B cell (primary cell): ENCODE measurements at regions not wholly inside any gene's neighbourhood (a gene's known extent, or its start where the extent isn't known, plus 50 kb on each side); places are given as distances from the start of the nearest gene placed in this dataset.

Experiments used
- ATAC-seq: fragments of 200-7000 bp; cut with Tn5 transposase; one replicate; pipeline ENCODE4 v1.10.0; 2021; ENCODE audit warnings: low read depth, mild to moderate bottlenecking, moderate number of reproducible peaks, moderate library complexity
- CTCF ChIA-PET: fragments of 350-600 bp; sonication (Branson Sonifier 250); formaldehyde crosslinking; loops from one replicate; lab custom pipeline; 2021; ENCODE audit warnings: antibody characterized with exemption, inconsistent platforms; lab: Charles Lee
- POLR2A ChIA-PET: fragments of 350-600 bp; sonication (Branson Sonifier 250); formaldehyde crosslinking; loops from one replicate; lab custom pipeline; 2021; ENCODE audit warnings: antibody characterized with exemption; lab: Charles Lee
- DNase-seq: peaks from one replicate; pipeline ENCODE4 v3.0.0; 2013
- H2AFZ ChIP-seq: 2 replicates; pipeline ENCODE4 v1.6.1; 2012; ENCODE audit warnings: mild to moderate bottlenecking, low read depth, low read length; ENCODE audit not compliant: insufficient read depth, poor library complexity, severe bottlenecking
- H3K27ac ChIP-seq, 2 donors: 1 replicate in 1 of 2; 2 replicates in 1 of 2; pipeline ENCODE4 v1.5.1; 2012 to 2013; ENCODE audit warnings: low read length in 2 of 2, mild to moderate bottlenecking in 2 of 2, moderate library complexity in 1 of 2
- H3K27me3 ChIP-seq, 4 experiments: fragments of 200-600 bp in 1 of 4; sonication (generic) in 1 of 4; replicated peaks in 1 of 4; 1 replicate in 2 of 4; 2 replicates in 2 of 4; pipeline versions ENCODE4 v1.6.1 to v1.7.0; 2013 to 2016; ENCODE audit warnings: low read length in 3 of 4, mild to moderate bottlenecking in 2 of 4, mixed read lengths in 1 of 4, moderate library complexity in 1 of 4; ENCODE audit not compliant: insufficient read depth in 4 of 4, control insufficient read depth in 3 of 4; ENCODE audit errors: control extremely low read depth in 1 of 4
- H3K36me3 ChIP-seq, 2 experiments: replicated peaks in 1 of 2; 1 replicate in 1 of 2; 2 replicates in 1 of 2; pipeline versions ENCODE4 v1.6.1 to v1.7.1; 2013; ENCODE audit warnings: low read length in 1 of 2; ENCODE audit not compliant: insufficient read depth in 2 of 2, control insufficient read depth in 1 of 2; ENCODE audit errors: control extremely low read depth in 1 of 2, extremely low read depth in 1 of 2
- H3K4me1 ChIP-seq, 2 donors: fragments of 200-600 bp in 1 of 2; sonication (generic) in 1 of 2; 1 replicate in 1 of 2; 2 replicates in 1 of 2; pipeline versions ENCODE4 v1.5.1 to v1.6.1; 2013 to 2017; ENCODE audit warnings: low read length in 2 of 2; ENCODE audit not compliant: control insufficient read depth in 2 of 2, insufficient read depth in 2 of 2
- H3K4me2 ChIP-seq: replicated peaks from 2 replicates; pipeline ENCODE3; 2012; ENCODE audit warnings: mild to moderate bottlenecking, low read depth, low read length; ENCODE audit not compliant: poor library complexity, severe bottlenecking
- H3K4me3 ChIP-seq, 5 experiments: fragments of 200-600 bp in 1 of 5; sonication (generic) in 1 of 5; 1 replicate in 3 of 5; 2 replicates in 2 of 5; pipeline versions ENCODE4 v1.5.1 to v1.7.0; 2011 to 2016; ENCODE audit warnings: low read length in 4 of 5, mild to moderate bottlenecking in 4 of 5, low read depth in 2 of 5, control low read depth in 1 of 5, moderate library complexity in 1 of 5; ENCODE audit not compliant: insufficient read depth in 1 of 5; ENCODE audit errors: control extremely low read depth in 1 of 5, extremely low read depth in 1 of 5
- H3K79me2 ChIP-seq: fragments of 200-600 bp; sonication (generic); one replicate; pipeline ENCODE4 v1.6.0; 2016; ENCODE audit warnings: low read length; ENCODE audit not compliant: control insufficient read depth, insufficient read depth
- H3K9ac ChIP-seq: fragments of 200-600 bp; sonication (generic); 2 replicates; pipeline ENCODE4 v1.6.1; 2017; ENCODE audit warnings: mild to moderate bottlenecking, low read length, moderate library complexity
- H3K9me3 ChIP-seq, 3 donors: one replicate each; pipeline versions ENCODE4 v1.6.1 to v1.7.1; 2013; ENCODE audit warnings: low read length in 2 of 3; ENCODE audit not compliant: control insufficient read depth in 2 of 3, insufficient read depth in 1 of 3; ENCODE audit errors: control extremely low read depth in 1 of 3
- H4K20me1 ChIP-seq: 2 replicates; pipeline ENCODE4 v1.6.0; 2012; ENCODE audit warnings: mild to moderate bottlenecking, low read length; ENCODE audit not compliant: insufficient read depth, control insufficient read depth, poor library complexity, severe bottlenecking
- H3K27ac Mint-ChIP-seq: one replicate; pipeline ENCODE4 v1.8.0; 2021; ENCODE audit warnings: mixed read lengths
- H3K27me3 Mint-ChIP-seq: one replicate; pipeline ENCODE4 v1.8.0; 2021; ENCODE audit warnings: mixed read lengths
- H3K4me1 Mint-ChIP-seq: one replicate; pipeline ENCODE4 v1.8.0; 2021; ENCODE audit warnings: mixed read lengths
- H3K4me3 Mint-ChIP-seq: one replicate; pipeline ENCODE4 v1.8.0; 2021; ENCODE audit warnings: mixed read lengths
- H3K9me3 Mint-ChIP-seq: one replicate; pipeline ENCODE4 v1.8.0; 2022; ENCODE audit warnings: mixed read lengths; ENCODE audit not compliant: insufficient read depth
- CTCF ChIP-seq: fragments of 200-600 bp; IDR thresholded peaks from one replicate; pipeline ENCODE4 v1.8.0; 2022; ENCODE audit warnings: antibody characterized with exemption, mild to moderate bottlenecking
- EZH2 ChIP-seq: IDR thresholded peaks from 2 replicates; pipeline ENCODE4 v1.6.1; 2012; ENCODE audit warnings: borderline replicate concordance, low read depth, mild to moderate bottlenecking, moderate library complexity, low read length; ENCODE audit not compliant: insufficient read depth, poor library complexity, severe bottlenecking
- WGBS: methylation state at CpG from one replicate; pipeline ENCODE4 v1.1.5; 2013; ENCODE audit warnings: missing lambda C conversion rate; ENCODE audit not compliant: insufficient coverage; 5-methylcytosine and 5-hydroxymethylcytosine counted together
- intact Hi-C: fragments of 100-400 bp; cut with micrococcal nuclease; formaldehyde crosslinking; loops from one replicate; pipeline ENCODE4 v1.10.0; 2022

GRCh38 chrX:37955273-37955672, 51.1 kb upstream of the SYTL5 start:
- H3K79me2 ChIP-seq: no peaks in the 10 kb centered on the region
- no peak overlapping the region for H3K4me3 ChIP-seq
- Mint-ChIP-seq H3K4me1 (no peaks in the 10 kb centered on the region), H3K27me3 (no peaks in the 10 kb centered on the region), H3K9me3 (no peaks in the 10 kb centered on the region), H3K4me3 (no peak overlapping the region), H3K27ac (no peak overlapping the region)
- no peak overlapping the region for H3K9ac ChIP-seq
- H3K9me3 ChIP-seq: no peaks in the 10 kb centered on the region
- no peak overlapping the region for H2AFZ ChIP-seq
- TF ChIP-seq CTCF (no peak), EZH2 (no peak)
- H3K4me2 ChIP-seq: no peak overlapping the region
- DNase-seq (no peak), ATAC-seq (no peak)
- no peaks in the 10 kb centered on the region for H3K4me1 ChIP-seq
- no peaks in the 10 kb centered on the region for H3K36me3 ChIP-seq
- intact Hi-C loops: no loop called here
- no CpG with 5 or more reads among the region's 3 CpGs for WGBS
- ChIA-PET CTCF (no interaction called here), POLR2A (no interaction called here)
- no peaks in the 10 kb centered on the region for H4K20me1 ChIP-seq
- H3K27me3 ChIP-seq: peaks cover 0 to 7% (median 1%) of the 10 kb centered on the region in 4 experiments
- no peak overlapping the region for H3K27ac ChIP-seq

DNA sequence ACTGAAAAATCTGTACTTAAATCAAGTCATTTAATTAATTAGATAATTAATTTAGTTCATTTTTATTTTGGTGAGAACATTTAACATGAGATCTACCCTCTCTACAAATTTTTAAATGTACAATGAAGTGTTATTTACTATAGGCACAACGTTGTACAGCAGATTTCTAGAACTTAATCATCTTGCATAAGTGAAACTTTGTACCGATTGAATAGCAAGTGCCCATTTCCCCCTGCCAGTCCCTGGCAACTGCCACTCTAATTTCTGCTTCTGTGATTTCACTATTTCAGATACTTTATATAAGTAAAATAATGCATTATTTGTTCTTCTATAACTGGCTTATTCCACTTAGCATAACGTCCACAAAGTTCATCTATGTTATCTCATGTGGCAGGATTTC, 50.1 kb upstream of the SYTL5 start:
- no peak overlapping the region for H3K27ac Mint-ChIP-seq
- no peaks in the 10 kb centered on the region for H4K20me1 ChIP-seq
- no peak overlapping the region for H3K27ac ChIP-seq
- H3K4me3 ChIP-seq: no peak overlapping the region
- ATAC-seq (no peak), DNase-seq (no peak)
- H2AFZ ChIP-seq: no peak overlapping the region
- peaks cover 0 to 7% (median 0%) of the 10 kb centered on the region in 4 experiments for H3K27me3 ChIP-seq
- H3K36me3 ChIP-seq: no peaks in the 10 kb centered on the region
- no peak overlapping the region for H3K4me2 ChIP-seq
- H3K9me3 Mint-ChIP-seq: no peaks in the 10 kb centered on the region
- H3K27me3 Mint-ChIP-seq: no peaks in the 10 kb centered on the region
- intact Hi-C loops: no loop called here
- POLR2A ChIA-PET: no interaction called here
- no peaks in the 10 kb centered on the region for H3K4me1 ChIP-seq
- TF ChIP-seq CTCF (no peak), EZH2 (no peak)
- CTCF ChIA-PET: no interaction called here
- no peaks in the 10 kb centered on the region for H3K79me2 ChIP-seq
- no peaks in the 10 kb centered on the region for H3K9me3 ChIP-seq
- no CpG with 5 or more reads among the region's 3 CpGs for WGBS
- no peak overlapping the region for H3K4me3 Mint-ChIP-seq
- H3K4me1 Mint-ChIP-seq: no peaks in the 10 kb centered on the region
- H3K9ac ChIP-seq: no peak overlapping the region
